ENCODE measurements at regions not wholly inside any gene's neighbourhood (a gene's known extent, or its start where the extent isn't known, plus 50 kb on each side); places are given as distances from the start of the nearest gene placed in this dataset.

- TF ChIP-seq EP300 (IDR thresholded peaks at IDR 0.05): no peak
- TF ChIP-seq, protein P1, sequence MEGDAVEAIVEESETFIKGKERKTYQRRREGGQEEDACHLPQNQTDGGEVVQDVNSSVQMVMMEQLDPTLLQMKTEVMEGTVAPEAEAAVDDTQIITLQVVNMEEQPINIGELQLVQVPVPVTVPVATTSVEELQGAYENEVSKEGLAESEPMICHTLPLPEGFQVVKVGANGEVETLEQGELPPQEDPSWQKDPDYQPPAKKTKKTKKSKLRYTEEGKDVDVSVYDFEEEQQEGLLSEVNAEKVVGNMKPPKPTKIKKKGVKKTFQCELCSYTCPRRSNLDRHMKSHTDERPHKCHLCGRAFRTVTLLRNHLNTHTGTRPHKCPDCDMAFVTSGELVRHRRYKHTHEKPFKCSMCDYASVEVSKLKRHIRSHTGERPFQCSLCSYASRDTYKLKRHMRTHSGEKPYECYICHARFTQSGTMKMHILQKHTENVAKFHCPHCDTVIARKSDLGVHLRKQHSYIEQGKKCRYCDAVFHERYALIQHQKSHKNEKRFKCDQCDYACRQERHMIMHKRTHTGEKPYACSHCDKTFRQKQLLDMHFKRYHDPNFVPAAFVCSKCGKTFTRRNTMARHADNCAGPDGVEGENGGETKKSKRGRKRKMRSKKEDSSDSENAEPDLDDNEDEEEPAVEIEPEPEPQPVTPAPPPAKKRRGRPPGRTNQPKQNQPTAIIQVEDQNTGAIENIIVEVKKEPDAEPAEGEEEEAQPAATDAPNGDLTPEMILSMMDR (IDR thresholded peaks at IDR 0.05): no peak
These were observed 212.3 kb downstream of the DCAF12L2 start for GRCh38 chrX:125953814-125954213.

Measured in gastroesophageal sphincter (tissue), 3 donors.